ENCODE measurements at regions not wholly inside any gene's neighbourhood (a gene's known extent, or its start where the extent isn't known, plus 50 kb on each side); places are given as distances from the start of the nearest gene placed in this dataset.

DNA sequence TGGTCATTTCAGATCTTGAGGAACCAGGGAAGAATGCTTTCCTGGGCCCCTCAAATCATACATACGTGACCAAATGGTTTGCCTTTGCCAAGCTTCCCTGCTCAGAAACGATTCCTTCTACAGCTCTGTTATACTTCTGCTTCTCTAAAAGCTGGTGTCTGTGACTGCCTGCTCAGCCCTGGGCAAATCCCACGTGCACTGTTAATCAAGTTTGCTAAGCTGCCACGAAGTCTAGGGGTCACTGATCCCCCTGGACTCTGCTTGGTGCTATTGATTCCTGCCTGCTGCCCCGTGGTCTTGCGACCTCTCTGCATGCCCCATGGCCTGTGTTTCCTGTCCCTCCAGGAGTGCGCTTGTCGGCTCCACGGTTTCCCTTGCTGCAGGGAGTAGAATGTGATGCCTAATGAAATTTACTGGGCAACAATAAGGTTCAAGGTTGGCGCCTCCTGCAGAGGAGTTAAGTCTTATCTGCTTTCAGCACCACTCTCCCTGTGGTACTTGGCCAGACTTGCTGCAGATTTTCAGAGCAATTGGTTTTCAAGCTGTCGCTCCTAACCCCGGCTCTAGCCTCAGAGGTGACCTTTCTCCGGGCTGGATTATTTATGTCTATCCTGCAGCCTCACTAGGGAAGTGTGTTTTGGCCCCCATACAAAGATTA lies 201.6 kb upstream of the FZD8 start:
- TF ChIP-seq CTCF (IDR thresholded peaks at IDR 0.05; ENCODE audit: low read length) (no peak), EZH2 (optimal IDR thresholded peaks at IDR 0.05; ENCODE audit: low read depth, low read length) (no peak), EZH2phosphoT487 (IDR thresholded peaks at IDR 0.05; ENCODE audit: low read length) (no peak)

All from MM.1S (cell line).